SK-N-SH (cell line): ENCODE measurements at regions not wholly inside any gene's neighbourhood (a gene's known extent, or its start where the extent isn't known, plus 50 kb on each side); places are given as distances from the start of the nearest gene placed in this dataset.

Experiments used
- CTCF ChIA-PET: fragments of 300-600, 350-600 bp; formaldehyde crosslinking; extraction: SDS; loops from one replicate; lab custom pipeline; 2021; lab: Yijun Ruan, JAX
- POLR2A ChIA-PET: fragments of 350-600 bp; sonication (Branson Sonifier 250); formaldehyde crosslinking; extraction: SDS; loops from one replicate; lab custom pipeline; 2020; ENCODE audit warnings: antibody characterized with exemption, inconsistent platforms; lab: Yijun Ruan, JAX
- DNase-seq: peaks from one replicate; pipeline ENCODE4 v3.0.0; 2012
- H2AFZ ChIP-seq: fragments of 200-600 bp; sonication (generic); 2 replicates; pipeline ENCODE4 v1.8.1; 2016; ENCODE audit warnings: antibody characterized with exemption, mild to moderate bottlenecking, low read depth
- H3F3A ChIP-seq: fragments of 200-600 bp; sonication (generic); replicated peaks from 2 replicates; pipeline ENCODE3; 2016; ENCODE audit warnings: antibody characterized with exemption, mild to moderate bottlenecking; ENCODE audit not compliant: insufficient read depth
- H3K27ac ChIP-seq, 2 experiments: fragments of 200-500 bp in 1 of 2; fragments of 200-600 bp in 1 of 2; sonication (Bioruptor generic) in 1 of 2; sonication (generic), shearing (Covaris generic) in 1 of 2; 2 replicates each; pipeline versions ENCODE4 v1.5.1 to v1.6.1; 2014 to 2016; ENCODE audit warnings: low read depth in 2 of 2, inconsistent platforms in 1 of 2, low read length in 1 of 2, mild to moderate bottlenecking in 1 of 2, mixed read lengths in 1 of 2
- H3K27me3 ChIP-seq: fragments of 200-600 bp; sonication (generic), shearing (Covaris generic); 2 replicates; pipeline ENCODE4 v1.6.1; 2016; ENCODE audit warnings: mixed run types; ENCODE audit not compliant: insufficient read depth
- H3K36me3 ChIP-seq, 2 experiments: fragments of 200-500 bp in 1 of 2; fragments of 200-600 bp in 1 of 2; sonication (Bioruptor generic) in 1 of 2; sonication (generic) in 1 of 2; replicated peaks in 1 of 2; 2 replicates each; pipeline versions ENCODE3 to v1.5.1; 2014 to 2016; ENCODE audit warnings: low read length in 1 of 2, mild to moderate bottlenecking in 1 of 2; ENCODE audit not compliant: insufficient read depth in 2 of 2, control insufficient read depth in 1 of 2
- H3K4me1 ChIP-seq, 2 experiments: fragments of 200-500 bp in 1 of 2; fragments of 200-600 bp in 1 of 2; sonication (Bioruptor generic) in 1 of 2; sonication (generic), shearing (Covaris generic) in 1 of 2; 2 replicates each; pipeline versions ENCODE4 v1.5.1 to v1.6.1; 2014 to 2016; ENCODE audit warnings: low read depth in 1 of 2, low read length in 1 of 2, mixed run types in 1 of 2; ENCODE audit not compliant: insufficient read depth in 2 of 2, control insufficient read depth in 1 of 2
- H3K4me2 ChIP-seq: fragments of 200-600 bp; sonication (generic), shearing (Covaris generic); 2 replicates; pipeline ENCODE4 v1.6.1; 2017; ENCODE audit warnings: mixed run types
- H3K4me3 ChIP-seq, 2 experiments: fragments of 200-500 bp in 1 of 2; fragments of 200-600 bp in 1 of 2; sonication (Bioruptor generic) in 1 of 2; sonication (generic), shearing (Covaris generic) in 1 of 2; 2 replicates each; pipeline versions ENCODE4 v1.5.1 to v1.8.1; 2014 to 2016; ENCODE audit warnings: low read depth in 2 of 2, inconsistent platforms in 1 of 2, low read length in 1 of 2, mild to moderate bottlenecking in 1 of 2, mixed read lengths in 1 of 2, moderate library complexity in 1 of 2
- H3K79me2 ChIP-seq: fragments of 200-600 bp; sonication (generic); 2 replicates; pipeline ENCODE4 v1.8.1; 2017; ENCODE audit warnings: mild to moderate bottlenecking; ENCODE audit not compliant: insufficient read depth
- H3K9ac ChIP-seq: fragments of 200-600 bp; sonication (generic); 2 replicates; pipeline ENCODE4 v1.6.1; 2017; ENCODE audit warnings: mixed run types
- H3K9me2 ChIP-seq: fragments of 200-600 bp; sonication (generic); 2 replicates; pipeline ENCODE4 v1.6.1; 2017; ENCODE audit warnings: mixed run types
- H3K9me3 ChIP-seq: fragments of 200-600 bp; sonication (generic); 2 replicates; pipeline ENCODE4 v1.6.1; 2017; ENCODE audit warnings: mixed run types, mild to moderate bottlenecking, moderate library complexity
- H4K20me1 ChIP-seq: fragments of 200-600 bp; sonication (generic); 2 replicates; pipeline ENCODE4 v1.6.1; 2017; ENCODE audit warnings: mild to moderate bottlenecking, mixed run types; ENCODE audit not compliant: insufficient read depth
- CTCF ChIP-seq: fragments of 200-600 bp; sonication (generic); IDR thresholded peaks from 2 replicates; pipeline ENCODE4 v1.6.1; 2017; ENCODE audit warnings: antibody characterized with exemption, mild to moderate bottlenecking, moderate library complexity
- ELF1 ChIP-seq: IDR thresholded peaks from 2 replicates; pipeline ENCODE4 v1.4.0; 2012
- EP300 ChIP-seq, 2 experiments: IDR thresholded peaks; 2 replicates each; pipeline versions ENCODE4 v1.4.0 to v1.6.1; 2012; ENCODE audit warnings: borderline replicate concordance in 1 of 2, low read depth in 1 of 2, low read length in 1 of 2
- FOXM1 ChIP-seq: IDR thresholded peaks from 2 replicates; pipeline ENCODE4 v1.4.0; 2012; ENCODE audit warnings: low read depth, mild to moderate bottlenecking
- GABPA ChIP-seq: IDR thresholded peaks from 2 replicates; pipeline ENCODE4 v1.4.0; 2012; ENCODE audit warnings: low read depth, mild to moderate bottlenecking
- GATA2 ChIP-seq: sonication (generic); formaldehyde crosslinking; IDR thresholded peaks from 2 replicates; pipeline ENCODE4 v1.5.0; 2020; ENCODE audit warnings: mild to moderate bottlenecking, missing genetic modification reagents
- IRF3 ChIP-seq: fragments of 150-350 bp; IDR thresholded peaks from 2 replicates; pipeline ENCODE4 v1.6.1; 2016; ENCODE audit warnings: mild to moderate bottlenecking, low read depth, low read length
- MAX ChIP-seq: IDR thresholded peaks from 2 replicates; pipeline ENCODE4 v1.4.0; 2012; ENCODE audit warnings: low read depth
- MEF2A ChIP-seq: IDR thresholded peaks from 2 replicates; pipeline ENCODE4 v1.4.0; 2012; ENCODE audit warnings: low read depth, borderline replicate concordance
- MXI1 ChIP-seq: IDR thresholded peaks from 2 replicates; pipeline ENCODE4 v1.6.1; 2012; ENCODE audit warnings: mild to moderate bottlenecking, low read depth, low read length, improper control_type of control experiment
- NFIC ChIP-seq: IDR thresholded peaks from 2 replicates; pipeline ENCODE4 v1.4.0; 2012; ENCODE audit warnings: borderline replicate concordance
- PBX3 ChIP-seq: IDR thresholded peaks from 2 replicates; pipeline ENCODE4; 2012
- POLR2AphosphoS5 ChIP-seq: IDR thresholded peaks from 2 replicates; pipeline ENCODE4 v1.6.1; 2012; ENCODE audit warnings: low read depth, low read length
- RAD21 ChIP-seq: IDR thresholded peaks from 2 replicates; pipeline ENCODE4 v1.6.1; 2012; ENCODE audit warnings: mild to moderate bottlenecking, low read length
- REST ChIP-seq: IDR thresholded peaks from 2 replicates; pipeline ENCODE4 v1.6.1; 2012; ENCODE audit warnings: mild to moderate bottlenecking, low read depth, low read length, moderate library complexity
- RFX5 ChIP-seq: IDR thresholded peaks from 2 replicates; pipeline ENCODE4 v1.6.1; 2012; ENCODE audit warnings: mild to moderate bottlenecking, improper control_type of control experiment, low read length
- RXRA ChIP-seq: IDR thresholded peaks from 2 replicates; pipeline ENCODE4 v1.4.0; 2012; ENCODE audit warnings: low read depth, mild to moderate bottlenecking, borderline replicate concordance
- SIN3A ChIP-seq: IDR thresholded peaks from 2 replicates; pipeline ENCODE4 v1.6.1; 2012; ENCODE audit warnings: low read depth, mild to moderate bottlenecking, low read length, moderate library complexity, borderline replicate concordance
- USF1 ChIP-seq: IDR thresholded peaks from 2 replicates; pipeline ENCODE4 v1.4.0; 2012; ENCODE audit warnings: low read depth, borderline replicate concordance
- WGBS: methylation state at CpG from one replicate; pipeline ENCODE4 v1.1.6; 2017; ENCODE audit warnings: low lambda C conversion rate; 5-methylcytosine and 5-hydroxymethylcytosine counted together

- Histone ChIP-seq H3K79me2 (no peaks in the 10 kb centered on the region), H3K9ac (no peak overlapping the region), H4K20me1 (no peaks in the 10 kb centered on the region), H3K9me3 (0 out of 2 replicates have a peak, but pooled peaks cover 6% of the 10 kb centered on the region), H3K4me2 (no peak overlapping the region), H3K9me2 (no peaks in the 10 kb centered on the region), H3K27me3 (no peaks in the 10 kb centered on the region), H3K4me3 (no peak overlapping the region), H3F3A (no peaks in the 10 kb centered on the region), H2AFZ (no peak overlapping the region), H3K4me1 (no peaks in the 10 kb centered on the region), H3K36me3 (no peaks in the 10 kb centered on the region), H3K27ac (no peak overlapping the region)
- no peak for TF ChIP-seq RFX5
- TF ChIP-seq USF1: no peak
- POLR2A ChIA-PET: no interaction called here
- 54% methylated on average over 2 of the region's 2 CpGs for WGBS
- DNase-seq: no peak
- CTCF ChIA-PET: no interaction called here
Observed at GRCh38 chr17:71432378-71433315, 688.2 kb upstream of the SOX9 start.

GRCh38 chr17:71434716-71435115 is 686.1 kb upstream of the SOX9 start:
- H3K9me3 ChIP-seq: no peaks in the 10 kb centered on the region
- H3K9me2 ChIP-seq: no peaks in the 10 kb centered on the region
- no peak overlapping the region for H2AFZ ChIP-seq
- no peaks in the 10 kb centered on the region for H3K36me3 ChIP-seq
- H3K27ac ChIP-seq: no peak overlapping the region
- peaks cover 12 to 15% of the 10 kb centered on the region in 2 experiments for H3K4me1 ChIP-seq
- H3K4me3 ChIP-seq: no peak overlapping the region
- H3K4me2 ChIP-seq: no peak overlapping the region
- no peaks in the 10 kb centered on the region for H3K27me3 ChIP-seq
- no peaks in the 10 kb centered on the region for H3K79me2 ChIP-seq
- H4K20me1 ChIP-seq: no peaks in the 10 kb centered on the region
- no peak for DNase-seq
- POLR2A ChIA-PET: no interaction called here
- peaks cover 11% of the 10 kb centered on the region for H3F3A ChIP-seq
- WGBS: 97% methylated on average over 1 of the region's 1 CpG
- CTCF ChIA-PET: interaction anchor here (1.4 kb wide), 1 partner anchor 26 kb away, joined by 3 read pairs; no protein-coding TSS in a partner anchor
- H3K9ac ChIP-seq: no peak overlapping the region
- TF ChIP-seq EP300 (IDR thresholded peaks at IDR 0.05; ENCODE audit: borderline replicate concordance in 1 of 2, low read depth in 1 of 2, low read length in 1 of 2) (no peak), RXRA (no peak), GABPA (no peak), RAD21 (no peak), ELF1 (no peak), SIN3A (no peak), REST (no peak), MAX (no peak), IRF3 (no peak), PBX3 (no peak), POLR2AphosphoS5 (no peak), MEF2A (no peak), MXI1 (no peak), GATA2 (no peak), CTCF (no peak), NFIC (no peak), FOXM1 (no peak)
